ENCODE measurements at regions not wholly inside any gene's neighbourhood (a gene's known extent, or its start where the extent isn't known, plus 50 kb on each side); places are given as distances from the start of the nearest gene placed in this dataset.
"Not testable (repeated sequence)": the region's sequence is repeated elsewhere in the genome, so short reads cannot be mapped to it uniquely, and the experiment has no call there.

DNA sequence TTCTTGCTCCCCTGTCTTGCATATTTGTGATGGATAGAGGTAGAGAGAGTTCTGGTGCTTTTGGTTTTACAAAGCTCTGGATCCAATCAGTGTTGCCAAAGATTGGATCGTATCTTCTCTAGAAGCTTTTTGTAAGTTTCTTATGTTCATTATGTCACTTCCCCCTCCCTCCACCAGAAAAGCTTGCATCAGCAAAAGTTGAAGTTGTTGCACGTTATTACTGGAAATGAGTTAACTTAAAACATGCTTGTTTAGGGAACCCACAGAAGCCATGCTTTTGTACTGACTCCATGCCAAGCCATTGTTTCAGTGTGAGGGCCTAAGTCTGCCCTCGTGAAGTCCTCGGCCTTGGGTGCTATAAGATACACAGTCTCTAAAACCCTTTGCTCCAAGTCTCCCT lies 186.5 kb downstream of the ERCC6L2 start:
- no peak for ATAC-seq

DNA sequence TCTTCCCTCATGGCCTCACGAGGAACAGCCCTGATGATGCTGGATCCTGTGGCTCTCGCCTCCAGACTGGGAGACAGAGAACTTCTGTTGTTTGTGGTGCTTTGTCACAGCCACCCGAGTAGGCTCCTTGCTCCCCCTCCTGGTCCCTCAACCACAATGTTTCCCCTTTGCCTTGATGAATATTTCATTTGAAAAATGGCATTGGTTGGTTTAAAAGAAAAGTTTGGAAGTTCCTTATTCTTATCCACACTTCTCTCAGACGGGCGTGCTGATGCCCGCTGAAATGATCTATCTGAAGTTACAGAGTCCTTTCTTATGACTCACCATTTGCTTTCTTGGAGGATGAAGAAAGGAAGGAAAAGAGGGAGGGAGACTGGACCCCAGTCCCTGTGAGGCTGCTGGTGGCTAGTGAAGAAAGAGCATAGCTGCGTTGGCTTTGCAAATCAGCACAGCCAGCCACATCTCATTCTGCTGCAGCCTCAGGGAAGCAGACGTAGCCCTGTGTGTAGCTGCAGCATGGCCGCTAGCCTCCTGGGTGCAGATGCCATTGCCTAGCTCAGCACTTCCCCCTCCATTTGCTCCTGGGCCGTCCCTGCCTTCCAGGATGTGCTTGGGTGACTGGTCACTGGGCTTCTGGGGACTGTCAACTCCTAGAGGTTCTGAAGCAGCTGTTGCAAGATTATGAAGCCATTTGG lies 185.9 kb downstream of the ERCC6L2 start:
- ATAC-seq = peak; percentile 35 to 60

- no peak for ATAC-seq
Observed at GRCh38 chr9:96058218-96058617, 182.7 kb downstream of the ERCC6L2 start.

GRCh38 chr9:96057155-96057554 lies 181.7 kb downstream of the ERCC6L2 start:
- peak; percentile 53 to 59 for ATAC-seq

- ATAC-seq = no peak
Observed at GRCh38 chr9:96056226-96056625, 180.7 kb downstream of the ERCC6L2 start.

DNA sequence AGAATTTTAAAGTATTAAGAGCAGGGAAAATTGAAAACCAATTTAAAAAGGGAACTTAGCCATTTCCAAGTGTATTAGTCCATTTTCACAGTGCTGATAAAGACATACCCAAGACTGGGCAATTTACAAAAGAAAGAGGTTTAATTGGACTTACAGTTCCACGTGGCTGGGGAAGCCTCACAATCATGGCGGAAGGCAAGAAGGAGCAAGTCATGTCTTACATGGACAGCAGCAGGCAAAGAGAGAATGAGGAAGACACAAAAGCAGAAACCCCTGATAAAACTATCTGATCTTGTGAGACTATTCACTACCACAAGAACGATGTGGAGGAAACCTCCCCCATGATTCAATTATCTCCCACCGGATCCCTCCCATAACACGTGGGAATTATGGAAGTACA lies 178.8 kb downstream of the ERCC6L2 start:
- ATAC-seq = not testable (repeated sequence)

GRCh38 chr9:96052686-96053085 lies 177.2 kb downstream of the ERCC6L2 start:
- no peak for ATAC-seq

DNA sequence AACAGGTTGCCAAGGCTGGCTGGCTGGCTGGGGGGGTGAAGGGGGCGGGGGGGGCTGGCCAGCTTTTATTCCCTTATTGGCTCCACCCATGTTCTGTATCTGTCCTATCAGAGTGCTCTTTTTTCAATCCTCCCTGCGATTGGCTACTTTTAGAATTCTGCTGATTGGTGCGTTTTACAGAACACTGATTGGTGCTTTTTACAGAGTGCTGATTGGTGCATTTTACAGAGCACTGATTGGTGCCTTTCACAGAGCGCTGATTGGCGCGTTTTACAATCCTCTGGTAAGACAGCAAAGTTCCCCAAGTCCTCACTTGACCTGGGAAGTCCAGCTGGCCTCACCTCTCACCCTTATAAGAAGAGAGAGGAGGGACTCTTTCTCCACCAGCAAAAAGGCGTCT lies 175.9 kb downstream of the ERCC6L2 start:
- no peak for ATAC-seq

DNA sequence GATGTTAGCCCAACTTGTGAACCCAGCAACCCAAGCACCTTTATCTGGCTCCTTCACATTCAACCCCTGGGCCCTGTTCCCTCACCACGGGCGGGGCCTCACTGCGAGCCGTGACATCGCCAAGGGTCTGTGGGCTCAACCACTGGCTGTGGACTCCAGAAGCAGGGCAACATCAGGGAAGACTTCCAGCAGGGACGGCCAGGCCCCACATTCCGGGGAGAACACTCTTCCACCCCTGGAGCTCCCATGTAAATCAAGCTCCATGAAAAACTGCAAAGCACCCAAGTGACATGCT lies 175.3 kb downstream of the ERCC6L2 start:
- no peak for ATAC-seq

- no peak for ATAC-seq
Observed at GRCh38 chr9:96050048-96050860, 174.8 kb downstream of the ERCC6L2 start.

DNA sequence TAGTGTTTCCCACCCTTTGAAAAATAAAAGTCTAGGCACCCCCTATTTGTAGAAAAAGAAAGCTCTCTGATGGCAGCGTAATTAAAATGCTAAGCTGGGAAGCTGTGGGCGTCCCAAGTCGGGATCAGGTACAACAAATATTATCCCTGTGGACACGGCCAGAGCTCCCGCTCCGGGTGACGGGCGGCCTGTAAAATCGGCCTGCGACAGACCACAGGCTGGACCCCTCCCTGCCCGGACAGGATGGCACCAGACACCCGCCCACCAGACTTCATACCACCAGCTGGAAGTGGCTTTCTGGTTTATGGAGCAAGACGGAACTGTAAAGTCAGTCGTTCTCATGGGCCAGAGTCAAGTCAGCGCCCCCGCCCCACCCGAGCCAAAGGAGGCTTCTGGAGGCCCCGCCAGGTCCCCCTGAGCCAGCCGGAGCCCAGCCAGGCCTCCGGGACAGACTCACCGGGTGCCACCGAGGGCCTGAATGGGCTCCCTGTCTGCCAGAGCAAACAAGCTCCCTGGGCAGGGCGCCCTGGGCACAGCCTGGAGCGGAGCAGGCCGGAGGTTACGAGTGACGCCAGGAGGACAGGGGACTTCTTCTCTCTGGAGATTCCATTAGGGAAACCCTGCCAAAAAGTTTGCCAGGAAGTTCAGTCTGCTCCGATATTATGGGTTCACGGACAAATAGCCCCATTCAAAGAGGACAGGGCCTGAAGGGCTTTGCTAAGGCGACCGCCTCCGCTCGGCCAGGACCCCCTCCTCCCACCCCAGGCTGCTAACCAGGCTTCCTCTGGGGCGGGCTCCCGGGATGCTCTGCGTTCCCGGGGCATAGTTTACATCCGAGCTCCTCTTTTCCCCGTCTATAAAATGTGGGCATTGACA lies 173.7 kb downstream of the ERCC6L2 start:
- no peak for ATAC-seq

DNA sequence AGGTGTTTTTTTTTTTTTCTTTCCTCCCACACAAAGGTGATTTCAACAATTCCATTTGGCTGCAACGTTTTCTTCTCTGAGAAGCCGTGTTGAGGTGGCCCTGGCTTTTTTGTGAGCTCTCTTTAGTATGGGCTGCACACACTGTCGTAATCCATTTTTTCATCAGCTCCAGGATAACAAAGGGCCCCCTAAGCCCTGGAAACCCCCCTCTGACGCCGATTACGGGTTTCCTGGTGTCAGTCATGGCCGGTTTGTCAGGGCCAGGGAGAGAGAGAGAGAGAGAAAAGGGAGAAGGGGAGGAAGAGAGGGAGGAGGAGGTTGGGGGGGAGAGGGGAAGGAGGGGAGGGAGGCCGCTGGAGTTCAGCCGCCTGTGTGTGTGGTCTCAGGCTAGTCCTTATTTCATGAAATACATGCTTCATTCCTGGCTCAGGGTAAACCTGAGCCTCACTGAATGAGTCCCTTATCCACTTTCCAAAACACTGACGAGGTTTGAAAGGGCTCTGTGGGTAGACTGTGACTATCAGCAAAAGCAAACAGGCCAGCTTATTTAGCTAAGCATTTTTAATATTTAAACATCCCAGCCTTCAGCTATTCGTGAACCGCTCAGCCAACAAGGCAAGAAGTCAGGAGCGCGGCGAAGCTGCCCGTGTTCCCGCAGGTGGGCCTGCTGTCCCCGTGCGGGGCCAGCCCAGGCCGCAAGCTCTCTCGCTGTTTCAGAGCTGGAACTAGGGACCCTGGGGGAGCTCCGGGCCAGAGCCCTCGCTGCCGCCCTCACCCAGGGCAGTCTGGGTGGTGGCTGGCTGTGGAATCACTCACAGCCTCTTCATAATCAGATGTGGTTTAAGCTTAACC lies 172.8 kb downstream of the ERCC6L2 start:
- peak in 1 of 2 donors; percentile 43 for ATAC-seq

DNA sequence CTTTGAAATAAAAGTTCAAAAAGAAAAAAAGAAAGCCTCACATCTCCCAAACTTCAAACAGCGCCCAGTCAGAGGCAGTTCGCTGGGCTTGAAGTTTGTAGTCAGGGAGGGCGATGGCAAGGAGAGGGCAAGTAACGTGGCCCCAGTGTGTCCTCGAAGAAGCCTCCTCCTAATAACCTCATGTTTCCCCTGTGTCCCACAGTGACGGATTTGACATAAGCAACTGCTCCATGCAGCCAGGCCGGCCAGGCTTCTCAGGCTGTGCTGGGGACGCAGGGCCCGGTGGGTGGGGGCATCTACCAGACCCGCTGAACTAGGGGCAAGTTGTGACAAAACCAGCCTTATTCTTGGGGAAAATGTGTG lies 172.2 kb downstream of the ERCC6L2 start:
- ATAC-seq = no peak

DNA sequence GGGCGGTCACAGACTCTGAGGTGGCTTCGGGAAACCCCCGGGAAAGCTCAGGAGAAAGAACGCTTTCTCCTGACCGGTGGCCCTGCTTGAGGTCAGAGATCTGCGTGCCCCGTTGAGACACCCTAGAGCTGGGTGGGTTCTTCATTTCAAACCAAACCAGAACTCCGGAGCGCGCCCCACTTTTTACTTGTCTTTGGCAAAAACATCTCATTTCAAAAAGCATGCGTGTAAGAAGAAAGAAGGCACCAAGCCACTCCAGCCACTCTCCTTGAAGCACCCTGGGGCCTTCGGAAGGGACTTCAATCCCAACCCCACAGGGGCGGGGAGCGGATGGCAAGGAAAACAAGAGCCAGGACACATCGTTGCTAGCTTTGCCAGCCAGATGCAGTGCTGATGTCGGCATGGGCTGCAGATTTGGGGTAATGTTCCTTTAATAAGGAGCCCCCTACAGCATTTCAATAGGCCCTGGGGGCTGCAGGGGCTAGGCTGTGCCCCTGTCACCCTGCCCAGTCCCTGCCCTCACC lies 171.7 kb downstream of the ERCC6L2 start:
- no peak for ATAC-seq

GRCh38 chr9:96045811-96046210 lies 170.3 kb downstream of the ERCC6L2 start:
- ATAC-seq = no peak

DNA sequence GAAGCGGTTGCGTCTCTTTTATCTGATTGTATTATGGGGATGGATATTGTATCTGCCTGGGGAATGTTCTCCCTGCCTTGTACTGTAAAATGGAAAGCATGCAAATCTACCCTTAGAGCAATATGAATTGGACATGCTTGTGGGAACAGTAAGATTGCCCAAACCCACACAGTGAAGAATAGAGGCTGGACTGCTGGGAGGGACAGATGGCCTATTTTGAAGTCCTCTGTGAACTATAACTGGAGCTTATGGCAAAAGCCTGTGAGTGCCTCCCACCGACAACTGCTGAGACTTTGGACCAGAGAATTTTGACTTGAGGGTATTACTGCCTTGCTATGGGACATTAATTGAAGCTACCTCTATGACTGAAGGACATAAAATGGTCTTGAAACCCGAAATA lies 168.9 kb downstream of the ERCC6L2 start:
- ATAC-seq = no peak

- no peak for ATAC-seq
Observed at GRCh38 chr9:96040591-96041461, 165.3 kb downstream of the ERCC6L2 start.

DNA sequence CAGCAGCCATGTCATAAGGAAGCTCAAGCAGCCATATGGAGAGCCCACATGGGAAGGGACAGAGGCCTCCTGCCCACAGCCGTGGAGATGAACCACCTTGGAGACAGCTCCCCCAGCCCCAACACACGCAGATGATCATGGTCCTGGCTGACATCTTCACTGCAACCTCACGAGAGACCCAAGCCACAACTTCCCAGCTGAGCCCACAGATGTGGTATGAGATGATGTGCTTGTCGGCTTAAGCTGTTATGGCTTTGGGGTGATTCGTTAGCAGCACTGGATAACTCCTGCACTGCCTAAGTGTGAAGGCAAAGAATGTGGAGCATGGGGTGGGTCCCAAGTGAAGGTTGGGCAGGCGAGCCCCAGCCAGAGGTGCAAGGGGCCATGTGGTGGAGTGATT lies 163.4 kb downstream of the ERCC6L2 start:
- ATAC-seq = no peak

DNA sequence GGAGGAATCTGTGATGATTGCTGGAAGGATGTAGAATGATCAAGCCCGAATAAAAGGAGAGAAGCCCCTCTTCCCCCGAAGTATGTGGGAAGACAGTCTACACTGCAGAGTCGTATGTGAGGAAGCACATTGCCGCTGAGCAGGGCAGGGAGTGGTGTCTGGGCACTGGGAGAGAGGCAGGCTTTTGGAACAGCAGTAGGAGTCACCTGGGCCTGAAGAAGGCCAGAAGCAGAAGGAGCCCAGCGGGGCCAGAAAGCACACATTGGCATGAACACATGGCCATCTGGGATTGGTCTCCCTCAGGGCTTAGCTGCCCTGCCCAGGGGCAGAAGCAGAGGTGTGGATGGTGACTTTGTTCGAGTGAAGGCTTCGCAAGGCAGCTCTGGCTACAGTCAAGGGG lies 162.8 kb downstream of the ERCC6L2 start:
- ATAC-seq = no peak

GRCh38 chr9:96034553-96035122 lies 159.1 kb downstream of the ERCC6L2 start:
- no peak for ATAC-seq

GRCh38 chr9:96033896-96034295 lies 158.4 kb downstream of the ERCC6L2 start:
- ATAC-seq = no peak
